ENCODE measurements at regions not wholly inside any gene's neighbourhood (a gene's known extent, or its start where the extent isn't known, plus 50 kb on each side); places are given as distances from the start of the nearest gene placed in this dataset.

DNA sequence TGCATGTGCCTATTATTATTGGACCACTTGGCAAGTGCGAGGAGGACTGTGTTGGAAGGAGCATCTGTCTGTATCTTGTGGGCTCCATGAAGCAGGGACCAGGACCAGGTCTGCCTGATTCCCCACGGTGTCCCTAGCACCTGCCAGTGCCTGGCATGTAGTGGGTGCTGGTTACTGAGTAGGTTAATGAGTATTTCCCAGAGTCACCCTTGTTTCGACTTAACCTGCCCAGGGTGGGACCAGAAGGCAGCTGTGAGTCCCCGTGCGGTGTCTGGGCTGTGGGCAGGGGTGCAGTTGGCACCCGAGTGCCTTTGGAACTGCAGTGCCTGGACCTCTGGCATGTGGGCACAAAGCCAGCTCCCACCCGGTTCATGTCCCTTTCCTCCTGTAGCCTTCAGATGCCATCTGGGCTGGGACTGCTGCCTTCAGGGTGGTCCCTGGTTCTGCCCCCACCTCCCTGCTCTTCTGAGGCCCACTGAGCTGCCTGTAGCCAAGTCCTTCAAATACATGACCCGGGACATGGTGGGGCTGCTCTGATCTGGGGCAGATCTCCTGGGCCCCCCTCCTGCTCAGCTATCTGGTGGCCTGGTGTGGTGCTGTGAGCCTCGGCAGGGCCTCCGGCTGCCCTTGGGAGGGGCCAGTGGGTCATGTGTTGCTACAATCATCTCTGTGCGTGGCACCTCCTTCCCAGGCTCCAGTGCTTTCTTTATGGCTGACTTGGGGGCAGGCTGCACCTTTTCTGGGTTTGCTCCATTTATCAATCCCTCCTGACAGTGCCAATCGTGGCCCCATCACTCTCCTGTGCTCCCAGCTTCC is 53.0 kb upstream of the SORCS2 start:
- H3K4me3 Mint-ChIP-seq (ENCODE audit: unreplicated experiment): no peak overlapping the region
- POLR2A ChIA-PET: no interaction called here
- no peaks in the 10 kb centered on the region for H3K4me1 Mint-ChIP-seq (ENCODE audit: low read depth, unreplicated experiment)
- no peaks in the 10 kb centered on the region for H3K36me3 Mint-ChIP-seq (ENCODE audit: insufficient read depth, unreplicated experiment)
- no peaks in the 10 kb centered on the region for H3K36me3 ChIP-seq (ENCODE audit: control insufficient read depth, insufficient read depth, low read length)
- CTCF ChIA-PET: no interaction called here
- no peaks in the 10 kb centered on the region for H3K9me3 Mint-ChIP-seq (ENCODE audit: unreplicated experiment)
- H3K4me1 ChIP-seq: no peaks in the 10 kb centered on the region
- no peak for DNase-seq
- no peak overlapping the region for H3K27ac Mint-ChIP-seq (ENCODE audit: unreplicated experiment)
- no peak for TF ChIP-seq CTCF (IDR thresholded peaks at IDR 0.05; ENCODE audit: insufficient read depth in 1 of 2, low read depth in 1 of 2, low read length in 1 of 2, severe bottlenecking in 1 of 2, unreplicated experiment in 1 of 2)
- no peaks in the 10 kb centered on the region for H3K9me3 ChIP-seq
- no peak overlapping the region for H3K4me3 ChIP-seq (ENCODE audit: low read depth, low read length)
- no peaks in the 10 kb centered on the region for H3K27me3 Mint-ChIP-seq (ENCODE audit: insufficient read depth, unreplicated experiment)
- intact Hi-C loops (cut with micrococcal nuclease; ENCODE audit: unreplicated experiment): no loop called here
- no peaks in the 10 kb centered on the region for H3K27me3 ChIP-seq (replicated peaks; ENCODE audit: control insufficient read depth, insufficient read depth, low read length)
- no TSS peak for BruUV-seq (replicated peaks)

- Histone ChIP-seq H3K4me1 (no peaks in the 10 kb centered on the region), H3K36me3 (ENCODE audit: control insufficient read depth, insufficient read depth, low read length) (no peaks in the 10 kb centered on the region), H3K9me3 (no peaks in the 10 kb centered on the region), H3K27me3 (replicated peaks; ENCODE audit: control insufficient read depth, insufficient read depth, low read length) (no peaks in the 10 kb centered on the region), H3K4me3 (ENCODE audit: low read depth, low read length) (no peak overlapping the region)
- no peak for DNase-seq
- Mint-ChIP-seq H3K27ac (ENCODE audit: unreplicated experiment) (no peak overlapping the region), H3K9me3 (ENCODE audit: unreplicated experiment) (no peaks in the 10 kb centered on the region), H3K4me3 (ENCODE audit: unreplicated experiment) (no peak overlapping the region), H3K36me3 (ENCODE audit: insufficient read depth, unreplicated experiment) (no peaks in the 10 kb centered on the region), H3K4me1 (ENCODE audit: low read depth, unreplicated experiment) (no peaks in the 10 kb centered on the region), H3K27me3 (ENCODE audit: insufficient read depth, unreplicated experiment) (no peaks in the 10 kb centered on the region)
- ChIA-PET POLR2A (no interaction called here), CTCF (no interaction called here)
- BruUV-seq (replicated peaks): no TSS peak
- TF ChIP-seq CTCF (IDR thresholded peaks at IDR 0.05; ENCODE audit: insufficient read depth in 1 of 2, low read depth in 1 of 2, low read length in 1 of 2, severe bottlenecking in 1 of 2, unreplicated experiment in 1 of 2): no peak
- intact Hi-C loops (cut with micrococcal nuclease; ENCODE audit: unreplicated experiment): no loop called here
Measured at GRCh38 chr4:7138223-7139166, 53.8 kb upstream of the SORCS2 start.

DNA sequence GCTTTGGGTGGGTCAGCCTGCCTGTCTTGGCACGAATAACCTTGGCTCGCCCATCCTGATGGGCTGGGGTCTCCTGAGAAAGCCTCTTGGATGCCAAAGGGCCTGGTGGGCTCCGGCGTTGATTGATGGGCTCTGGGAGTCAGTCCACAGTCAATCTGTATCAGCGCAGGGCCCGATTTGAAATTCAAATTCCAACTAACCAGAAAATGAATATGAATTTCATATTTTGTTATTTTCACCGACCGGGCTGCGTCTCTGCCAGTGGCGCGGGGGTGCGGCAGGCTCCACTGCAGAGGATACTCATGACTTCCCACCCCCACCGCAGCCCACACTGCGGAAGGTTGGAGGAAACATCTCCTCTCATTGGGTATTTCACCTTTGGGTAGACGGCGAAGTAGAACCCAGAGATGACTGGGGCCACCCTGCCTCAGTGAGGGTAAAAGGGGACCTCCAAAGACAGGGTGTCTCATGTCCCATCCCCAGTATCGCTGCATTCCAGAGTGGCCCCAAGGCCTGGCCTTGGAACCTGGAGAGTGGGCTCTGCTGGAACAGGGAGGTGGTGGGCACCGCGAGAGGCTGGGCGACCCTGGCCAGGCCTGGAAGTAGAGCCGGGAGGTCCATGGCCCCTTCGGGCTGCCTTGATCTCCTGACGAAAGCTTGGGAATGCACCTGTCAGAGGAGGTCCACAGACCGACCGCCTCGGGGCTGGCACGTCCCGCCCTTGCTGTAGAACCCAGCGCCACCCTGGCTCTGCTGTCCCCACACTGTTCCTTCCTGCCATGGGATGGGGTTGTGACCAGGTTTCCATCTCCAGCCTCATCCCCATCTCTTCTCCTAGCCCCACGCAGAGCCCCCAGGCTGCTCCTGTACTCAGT is 54.8 kb upstream of the SORCS2 start:
- H3K36me3 ChIP-seq (ENCODE audit: control insufficient read depth, insufficient read depth, low read length): no peaks in the 10 kb centered on the region
- Mint-ChIP-seq H3K9me3 (ENCODE audit: unreplicated experiment) (no peaks in the 10 kb centered on the region), H3K27me3 (ENCODE audit: insufficient read depth, unreplicated experiment) (no peaks in the 10 kb centered on the region), H3K36me3 (ENCODE audit: insufficient read depth, unreplicated experiment) (no peaks in the 10 kb centered on the region), H3K4me1 (ENCODE audit: low read depth, unreplicated experiment) (no peaks in the 10 kb centered on the region), H3K27ac (ENCODE audit: unreplicated experiment) (no peak overlapping the region), H3K4me3 (ENCODE audit: unreplicated experiment) (no peak overlapping the region)
- peaks cover 5% of the 10 kb centered on the region for H3K9me3 ChIP-seq
- no TSS peak for BruUV-seq (replicated peaks)
- DNase-seq: no peak
- no peaks in the 10 kb centered on the region for H3K4me1 ChIP-seq
- no peak overlapping the region for H3K4me3 ChIP-seq (ENCODE audit: low read depth, low read length)
- no peaks in the 10 kb centered on the region for H3K27me3 ChIP-seq (replicated peaks; ENCODE audit: control insufficient read depth, insufficient read depth, low read length)
- ChIA-PET POLR2A (no interaction called here), CTCF (no interaction called here)
- TF ChIP-seq CTCF (IDR thresholded peaks at IDR 0.05; ENCODE audit: insufficient read depth in 1 of 2, low read depth in 1 of 2, low read length in 1 of 2, severe bottlenecking in 1 of 2, unreplicated experiment in 1 of 2): no peak
- intact Hi-C loops (cut with micrococcal nuclease; ENCODE audit: unreplicated experiment): no loop called here
